ENCODE measurements at regions not wholly inside any gene's neighbourhood (a gene's known extent, or its start where the extent isn't known, plus 50 kb on each side); places are given as distances from the start of the nearest gene placed in this dataset.
"Not testable (repeated sequence)": the region's sequence is repeated elsewhere in the genome, so short reads cannot be mapped to it uniquely, and the experiment has no call there.

DNA sequence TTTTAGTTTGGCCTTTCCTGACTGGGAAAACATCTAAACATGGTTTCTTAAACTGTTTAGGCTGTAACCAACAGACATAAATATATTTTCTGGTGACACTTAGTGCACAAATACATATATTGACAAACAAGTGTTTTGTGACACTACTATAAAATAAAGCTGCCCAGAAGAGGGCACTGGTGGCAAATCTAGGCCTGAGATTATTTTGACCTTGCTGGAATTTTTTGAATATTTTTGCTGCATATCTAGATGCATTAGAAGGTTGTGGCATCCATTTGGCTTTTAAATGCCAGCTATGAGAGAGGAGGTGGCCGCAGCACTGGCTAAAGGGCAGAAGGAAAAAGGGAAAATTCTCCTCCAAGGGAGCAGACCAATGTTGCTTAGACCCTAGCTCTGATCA, 139.6 kb downstream of the KLRB1 start:
- TF ChIP-seq, protein P1, sequence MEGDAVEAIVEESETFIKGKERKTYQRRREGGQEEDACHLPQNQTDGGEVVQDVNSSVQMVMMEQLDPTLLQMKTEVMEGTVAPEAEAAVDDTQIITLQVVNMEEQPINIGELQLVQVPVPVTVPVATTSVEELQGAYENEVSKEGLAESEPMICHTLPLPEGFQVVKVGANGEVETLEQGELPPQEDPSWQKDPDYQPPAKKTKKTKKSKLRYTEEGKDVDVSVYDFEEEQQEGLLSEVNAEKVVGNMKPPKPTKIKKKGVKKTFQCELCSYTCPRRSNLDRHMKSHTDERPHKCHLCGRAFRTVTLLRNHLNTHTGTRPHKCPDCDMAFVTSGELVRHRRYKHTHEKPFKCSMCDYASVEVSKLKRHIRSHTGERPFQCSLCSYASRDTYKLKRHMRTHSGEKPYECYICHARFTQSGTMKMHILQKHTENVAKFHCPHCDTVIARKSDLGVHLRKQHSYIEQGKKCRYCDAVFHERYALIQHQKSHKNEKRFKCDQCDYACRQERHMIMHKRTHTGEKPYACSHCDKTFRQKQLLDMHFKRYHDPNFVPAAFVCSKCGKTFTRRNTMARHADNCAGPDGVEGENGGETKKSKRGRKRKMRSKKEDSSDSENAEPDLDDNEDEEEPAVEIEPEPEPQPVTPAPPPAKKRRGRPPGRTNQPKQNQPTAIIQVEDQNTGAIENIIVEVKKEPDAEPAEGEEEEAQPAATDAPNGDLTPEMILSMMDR (IDR thresholded peaks at IDR 0.05 in 4 of 5, conservative IDR thresholded peaks at IDR 0.05 in 1 of 5), result not testable (repeated sequence)
- not testable (repeated sequence) for TF ChIP-seq POLR2A (IDR thresholded peaks at IDR 0.05)

All from gastrocnemius medialis (tissue), 4 donors.